Prostate gland (tissue), 2 donors: ENCODE measurements at regions not wholly inside any gene's neighbourhood (a gene's known extent, or its start where the extent isn't known, plus 50 kb on each side); places are given as distances from the start of the nearest gene placed in this dataset.
"Not testable (repeated sequence)": the region's sequence is repeated elsewhere in the genome, so short reads cannot be mapped to it uniquely, and the experiment has no call there.

ENCODE experiments used
- DNase-seq: peaks from one replicate; pipeline ENCODE4 v3.0.0-alpha.2; 2019; ENCODE audit warnings: low spot score
- H3K27ac ChIP-seq, 2 donors: fragments of 200-600 bp; sonication (generic); 2 replicates each; pipeline ENCODE4 v1.5.1; 2017 to 2019
- H3K27me3 ChIP-seq: fragments of 200-600 bp; sonication (generic); replicated peaks from 2 replicates; pipeline ENCODE4 v1.5.1; 2019; ENCODE audit not compliant: insufficient read depth
- H3K36me3 ChIP-seq, 2 donors: fragments of 200-600 bp; sonication (generic); 1 replicate in 1 of 2; 2 replicates in 1 of 2; pipeline versions ENCODE4 v1.5.1 to v1.8.1; 2017 to 2019
- H3K4me1 ChIP-seq: fragments of 200-600 bp; sonication (generic); replicated peaks from 2 replicates; pipeline ENCODE4 v1.5.1; 2019
- H3K4me3 ChIP-seq, 2 donors: fragments of 200-600 bp; sonication (generic); 2 replicates each; pipeline ENCODE4 v1.5.1; 2017 to 2019
- H3K9me3 ChIP-seq: fragments of 200-600 bp; sonication (generic); 2 replicates; pipeline ENCODE4 v1.5.1; 2017
- POLR2A ChIP-seq: fragments of 450-650 bp; IDR thresholded peaks from one replicate; pipeline ENCODE4 v1.6.1; 2016; ENCODE audit warnings: antibody characterized with exemption, mild to moderate bottlenecking
- POLR2AphosphoS5 ChIP-seq: sonication (generic); formaldehyde crosslinking; IDR thresholded peaks from one replicate; pipeline ENCODE4 v1.6.1; 2017; ENCODE audit warnings: antibody characterized with exemption
- WGBS: methylation state at CpG from one replicate; pipeline ENCODE4 v1.1.5; 2018; 5-methylcytosine and 5-hydroxymethylcytosine counted together
- intact Hi-C: fragments of 100-400 bp; cut with DNase I; formaldehyde crosslinking; loops from one replicate; pipeline ENCODE4 v1.14.2; 2022
- TF ChIP-seq, protein P1 (sequence below), 4 experiments: fragments of 200-600 bp in 2 of 4; fragments of 450-650 bp in 2 of 4; sonication (generic) in 2 of 4; IDR thresholded peaks; 1 replicate in 3 of 4; 2 replicates in 1 of 4; pipeline ENCODE4 v1.5.1; 2016 to 2019; ENCODE audit warnings: antibody characterized with exemption in 4 of 4, mild to moderate bottlenecking in 2 of 4, moderate library complexity in 2 of 4

DNA sequence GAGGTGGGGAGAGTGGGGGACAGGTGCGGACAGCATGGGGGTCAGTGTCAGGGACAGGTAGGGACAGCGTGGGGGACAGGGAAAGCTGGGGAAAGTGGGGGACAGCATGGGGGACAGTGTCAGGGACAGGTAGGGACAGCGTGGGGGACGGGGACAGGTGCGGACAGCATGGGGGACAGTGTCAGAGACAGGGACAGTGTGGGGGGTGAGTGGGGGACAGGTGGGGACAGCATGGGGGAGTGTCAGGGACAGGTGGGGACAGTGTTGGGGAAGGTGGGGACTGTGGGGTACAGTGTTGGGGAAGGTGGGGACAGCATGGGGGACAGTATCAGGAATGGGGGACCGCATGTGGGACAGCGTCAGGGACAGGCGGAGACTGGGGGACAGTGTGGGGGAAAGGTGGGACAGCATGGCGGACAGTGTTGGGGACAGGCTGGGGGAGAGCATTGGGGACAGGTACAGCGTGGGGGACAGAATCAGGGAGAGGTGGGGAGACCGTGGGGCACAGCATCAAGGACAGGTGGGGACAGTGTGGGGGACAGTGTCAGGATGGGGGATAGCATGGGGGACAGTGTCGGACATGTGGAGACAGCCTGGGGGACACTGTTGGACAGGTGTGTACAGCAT is 96.1 kb downstream of the TMEM121 start:
- no peaks in the 10 kb centered on the region for H3K36me3 ChIP-seq
- no peak overlapping the region for H3K4me3 ChIP-seq
- TF ChIP-seq, protein P1, sequence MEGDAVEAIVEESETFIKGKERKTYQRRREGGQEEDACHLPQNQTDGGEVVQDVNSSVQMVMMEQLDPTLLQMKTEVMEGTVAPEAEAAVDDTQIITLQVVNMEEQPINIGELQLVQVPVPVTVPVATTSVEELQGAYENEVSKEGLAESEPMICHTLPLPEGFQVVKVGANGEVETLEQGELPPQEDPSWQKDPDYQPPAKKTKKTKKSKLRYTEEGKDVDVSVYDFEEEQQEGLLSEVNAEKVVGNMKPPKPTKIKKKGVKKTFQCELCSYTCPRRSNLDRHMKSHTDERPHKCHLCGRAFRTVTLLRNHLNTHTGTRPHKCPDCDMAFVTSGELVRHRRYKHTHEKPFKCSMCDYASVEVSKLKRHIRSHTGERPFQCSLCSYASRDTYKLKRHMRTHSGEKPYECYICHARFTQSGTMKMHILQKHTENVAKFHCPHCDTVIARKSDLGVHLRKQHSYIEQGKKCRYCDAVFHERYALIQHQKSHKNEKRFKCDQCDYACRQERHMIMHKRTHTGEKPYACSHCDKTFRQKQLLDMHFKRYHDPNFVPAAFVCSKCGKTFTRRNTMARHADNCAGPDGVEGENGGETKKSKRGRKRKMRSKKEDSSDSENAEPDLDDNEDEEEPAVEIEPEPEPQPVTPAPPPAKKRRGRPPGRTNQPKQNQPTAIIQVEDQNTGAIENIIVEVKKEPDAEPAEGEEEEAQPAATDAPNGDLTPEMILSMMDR (IDR thresholded peaks at IDR 0.05) = no peak
- no peak for TF ChIP-seq POLR2A
- TF ChIP-seq POLR2AphosphoS5 = no peak
- H3K27ac ChIP-seq = no peak overlapping the region
- no peak for DNase-seq
- 88% methylated on average over 12 of the region's 12 CpGs for WGBS
- H3K9me3 ChIP-seq = no peaks in the 10 kb centered on the region
- intact Hi-C loops = no loop called here
- H3K4me1 ChIP-seq = no peaks in the 10 kb centered on the region
- no peaks in the 10 kb centered on the region for H3K27me3 ChIP-seq

DNA sequence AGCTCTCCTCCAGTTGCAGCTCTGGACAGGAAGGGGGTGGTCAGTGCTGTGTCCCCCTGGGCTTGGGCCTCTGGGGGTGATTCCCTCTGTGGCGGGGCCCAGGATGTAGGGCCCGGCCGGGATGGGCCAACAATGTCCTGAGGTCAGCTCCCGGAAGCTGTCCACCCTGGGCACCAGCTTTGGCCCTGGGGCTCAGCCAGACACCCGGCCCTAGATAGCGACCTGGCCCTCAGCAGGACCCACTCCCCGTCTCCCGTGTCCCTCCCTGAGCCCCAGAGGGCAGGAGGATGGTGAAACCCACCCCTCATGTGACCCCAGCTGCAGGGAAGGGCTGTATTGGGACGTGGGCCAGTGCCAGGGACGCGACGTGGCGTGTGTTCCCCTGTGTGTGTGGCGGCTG is 96.8 kb downstream of the TMEM121 start:
- H3K4me3 ChIP-seq, H3K9me3 ChIP-seq, H3K4me1 ChIP-seq, H3K36me3 ChIP-seq, H3K27me3 ChIP-seq, H3K27ac ChIP-seq, DNase-seq, intact Hi-C loops: not testable (repeated sequence)
- 88% methylated on average over 10 of the region's 14 CpGs for WGBS

DNA sequence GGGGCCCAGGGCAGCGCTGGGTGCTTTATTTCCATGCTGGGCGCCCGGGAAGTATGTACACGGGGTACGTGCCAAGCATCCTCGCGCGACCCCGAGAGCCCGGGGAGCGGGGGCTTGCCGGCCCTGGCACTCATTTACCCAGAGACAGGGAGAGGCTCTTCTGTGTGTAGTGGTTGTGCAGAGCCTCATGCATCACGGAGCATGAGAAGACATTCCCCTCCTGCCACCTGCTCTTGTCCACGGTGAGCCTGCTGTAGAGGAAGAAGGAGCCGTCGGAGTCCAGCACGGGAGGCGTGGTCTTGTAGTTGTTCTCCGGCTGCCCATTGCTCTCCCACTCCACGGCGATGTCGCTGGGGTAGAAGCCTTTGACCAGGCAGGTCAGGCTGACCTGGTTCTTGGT is 98.0 kb downstream of the TMEM121 start:
- 87% methylated on average over 22 of the region's 22 CpGs for WGBS
- H3K4me1 ChIP-seq, intact Hi-C loops, H3K36me3 ChIP-seq, H3K4me3 ChIP-seq, H3K9me3 ChIP-seq, DNase-seq, H3K27me3 ChIP-seq, H3K27ac ChIP-seq: not testable (repeated sequence)

DNA sequence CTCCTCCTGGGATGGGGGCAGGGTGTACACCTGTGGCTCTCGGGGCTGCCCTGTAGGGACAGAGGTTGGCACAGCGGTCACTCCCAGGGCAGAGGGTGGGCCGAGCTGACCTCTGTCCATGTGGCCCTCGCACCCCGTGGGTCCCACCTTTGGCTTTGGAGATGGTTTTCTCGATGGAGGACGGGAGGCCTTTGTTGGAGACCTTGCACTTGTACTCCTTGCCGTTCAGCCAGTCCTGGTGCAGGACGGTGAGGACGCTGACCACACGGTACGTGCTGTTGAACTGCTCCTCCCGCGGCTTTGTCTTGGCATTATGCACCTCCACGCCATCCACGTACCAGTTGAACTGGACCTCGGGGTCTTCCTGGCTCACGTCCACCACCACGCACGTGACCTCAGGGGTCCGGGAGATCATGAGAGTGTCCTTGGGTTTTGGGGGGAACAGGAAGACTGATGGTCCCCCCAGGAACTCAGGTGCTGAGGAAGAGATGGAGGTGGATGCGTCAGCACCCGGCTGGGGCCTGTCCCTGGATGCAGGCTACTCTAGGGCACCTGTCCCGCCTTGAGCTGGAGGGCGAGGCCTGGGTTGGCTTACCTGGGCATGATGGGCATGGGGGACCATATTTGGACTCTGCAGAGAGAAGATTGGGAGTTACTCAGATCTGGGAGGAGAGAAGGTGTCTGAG is 98.5 kb downstream of the TMEM121 start:
- DNase-seq, H3K9me3 ChIP-seq, intact Hi-C loops, H3K4me1 ChIP-seq, H3K36me3 ChIP-seq, H3K27me3 ChIP-seq, H3K4me3 ChIP-seq, H3K27ac ChIP-seq: not testable (repeated sequence)
- WGBS = 94% methylated on average over 25 of the region's 25 CpGs

DNA sequence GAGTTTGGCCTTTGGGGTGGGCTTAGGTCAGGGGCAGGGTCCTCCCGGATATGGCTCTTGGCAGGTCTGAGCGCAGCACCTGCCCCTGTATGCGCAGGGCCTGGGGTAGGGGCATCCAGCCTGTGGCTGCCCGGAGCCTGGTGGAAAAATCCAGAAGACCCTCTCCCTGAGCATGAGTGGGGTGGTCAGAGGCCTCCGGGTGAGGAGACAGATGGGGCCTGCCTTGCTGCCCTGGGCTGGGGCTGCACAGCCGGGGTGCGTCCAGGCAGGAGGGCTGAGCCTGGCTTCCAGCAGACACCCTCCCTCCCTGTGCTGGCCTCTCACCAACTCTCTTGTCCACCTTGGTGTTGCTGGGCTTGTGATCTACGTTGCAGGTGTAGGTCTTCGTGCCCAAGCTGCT is 99.1 kb downstream of the TMEM121 start:
- H3K27me3 ChIP-seq, H3K4me1 ChIP-seq, DNase-seq, intact Hi-C loops, H3K9me3 ChIP-seq, H3K4me3 ChIP-seq, H3K27ac ChIP-seq, H3K36me3 ChIP-seq: not testable (repeated sequence)
- WGBS = 75% methylated on average over 9 of the region's 9 CpGs

DNA sequence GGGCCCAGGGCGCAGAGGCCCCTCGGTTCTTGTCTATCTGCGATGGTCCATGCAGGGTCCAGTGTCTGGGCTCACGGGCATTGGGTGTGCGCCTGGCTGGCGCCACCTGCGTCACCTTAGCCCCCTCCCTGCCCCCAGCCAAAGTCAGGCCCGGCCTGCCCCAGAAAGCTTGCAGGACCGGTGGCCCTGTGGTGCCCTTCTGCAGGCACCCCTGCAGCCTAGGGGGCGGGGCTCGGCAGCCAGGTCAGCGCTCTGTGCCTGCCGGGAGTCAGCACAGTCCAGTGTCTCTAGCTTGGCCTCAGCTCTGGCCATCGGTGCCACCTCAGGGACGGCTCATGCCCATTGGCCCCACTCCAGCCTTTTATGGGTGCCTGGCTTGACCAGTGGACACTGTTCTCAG is 99.7 kb downstream of the TMEM121 start:
- H3K4me3 ChIP-seq, DNase-seq, H3K27ac ChIP-seq, H3K27me3 ChIP-seq, H3K36me3 ChIP-seq, H3K4me1 ChIP-seq, intact Hi-C loops, H3K9me3 ChIP-seq: not testable (repeated sequence)
- 77% methylated on average over 7 of the region's 15 CpGs for WGBS

DNA sequence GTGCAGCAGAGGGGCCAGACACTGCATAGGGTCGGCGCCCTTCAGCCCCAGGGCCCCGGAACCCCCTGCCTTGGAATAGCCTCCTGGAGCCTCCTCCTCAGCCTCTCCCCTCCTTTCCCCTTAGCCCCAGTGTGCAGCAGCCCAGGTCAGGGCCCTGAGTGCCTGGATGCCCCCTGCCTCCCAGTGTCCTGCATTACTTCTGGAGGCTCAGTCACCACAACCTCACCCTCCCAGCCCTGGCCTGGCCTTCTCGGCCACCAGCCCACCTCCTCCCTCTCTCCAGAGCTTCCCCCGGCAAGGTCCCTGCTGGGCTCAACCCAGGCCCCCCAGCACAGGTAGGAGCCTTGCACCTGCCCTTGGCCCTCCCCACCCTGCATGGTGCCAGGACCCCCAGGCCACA is 100.3 kb downstream of the TMEM121 start:
- DNase-seq, H3K9me3 ChIP-seq, H3K4me1 ChIP-seq, H3K4me3 ChIP-seq, H3K36me3 ChIP-seq, H3K27ac ChIP-seq, intact Hi-C loops, H3K27me3 ChIP-seq: not testable (repeated sequence)
- no CpG with 5 or more reads among the region's 5 CpGs for WGBS

DNA sequence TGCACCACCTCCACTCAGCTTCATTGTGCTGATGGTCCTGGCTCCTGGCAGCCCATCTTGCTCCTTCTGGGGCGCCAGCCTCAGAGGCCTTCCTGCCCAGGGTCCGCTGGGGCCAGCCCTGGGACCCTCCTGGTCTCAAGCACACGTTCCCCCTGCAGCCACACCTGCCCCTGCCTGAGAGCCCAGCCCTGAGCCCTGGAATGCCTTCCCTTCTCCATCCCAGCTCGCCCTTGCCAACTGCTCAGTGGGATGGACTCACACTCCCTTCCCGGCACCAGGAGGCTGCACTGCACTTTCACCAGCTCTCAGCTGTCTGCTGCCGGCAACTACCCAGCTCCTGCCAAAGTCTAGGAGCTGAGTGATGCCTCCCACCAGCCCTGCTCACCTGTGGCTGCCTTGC is 100.9 kb downstream of the TMEM121 start:
- H3K4me1 ChIP-seq, DNase-seq, H3K27ac ChIP-seq, H3K9me3 ChIP-seq, H3K27me3 ChIP-seq, intact Hi-C loops, H3K36me3 ChIP-seq, H3K4me3 ChIP-seq: not testable (repeated sequence)
- WGBS = 59% methylated on average over 6 of the region's 6 CpGs
